ENCODE measurements at regions not wholly inside any gene's neighbourhood (a gene's known extent, or its start where the extent isn't known, plus 50 kb on each side); places are given as distances from the start of the nearest gene placed in this dataset.

DNA sequence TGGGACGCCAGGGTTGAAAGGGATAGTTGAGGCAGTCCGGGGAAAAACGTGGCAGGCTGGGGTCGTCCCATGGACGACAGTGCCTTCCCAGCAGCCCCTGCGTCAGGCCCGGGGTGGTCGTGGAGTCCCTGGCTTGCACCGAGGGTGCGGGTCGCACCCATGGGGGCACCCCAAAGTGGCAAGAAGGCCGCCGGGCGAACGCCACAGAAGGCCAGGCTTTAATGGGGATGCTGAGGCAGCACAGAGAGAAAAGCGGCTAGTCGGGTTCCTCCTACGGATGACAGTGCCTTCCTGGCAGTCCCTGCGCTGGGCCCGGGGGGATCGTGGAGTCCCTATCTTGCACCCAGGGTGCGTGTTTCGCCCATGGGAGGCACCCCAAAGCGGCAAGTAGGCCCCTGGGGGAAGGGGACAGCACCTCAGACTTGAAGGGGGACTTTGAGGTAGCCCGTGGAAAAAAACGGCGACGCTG is 158.6 kb upstream of the ALG10B start:
- Histone ChIP-seq H3K4me2 (no peak overlapping the region), H2AFZ (no peak overlapping the region), H3F3A (ENCODE audit: insufficient read depth, low read depth) (no peaks in the 10 kb centered on the region), H4K20me1 (ENCODE audit: insufficient read depth) (no peaks in the 10 kb centered on the region), H3K4me1 (replicated peaks; ENCODE audit: insufficient read depth) (no peaks in the 10 kb centered on the region), H3K36me3 (ENCODE audit: low read depth) (no peaks in the 10 kb centered on the region), H3K27ac (no peak overlapping the region), H3K9me3 (ENCODE audit: insufficient read depth, low read depth) (no peaks in the 10 kb centered on the region), H3K4me3 (no peak overlapping the region), H3K79me2 (ENCODE audit: low read depth) (no peaks in the 10 kb centered on the region), H3K27me3 (ENCODE audit: insufficient read depth, low read depth) (peaks cover 59% of the 10 kb centered on the region), H3K9me2 (ENCODE audit: insufficient read depth) (no peaks in the 10 kb centered on the region)
- ChIA-PET POLR2A (ENCODE audit: unreplicated experiment) (no interaction called here), CTCF (no interaction called here)
- DNase-seq, result no peak
- no TSS peak for BruUV-seq (replicated peaks)
- intact Hi-C loops (cut with micrococcal nuclease; ENCODE audit: unreplicated experiment), result no loop called here
- TF ChIP-seq, protein P1, sequence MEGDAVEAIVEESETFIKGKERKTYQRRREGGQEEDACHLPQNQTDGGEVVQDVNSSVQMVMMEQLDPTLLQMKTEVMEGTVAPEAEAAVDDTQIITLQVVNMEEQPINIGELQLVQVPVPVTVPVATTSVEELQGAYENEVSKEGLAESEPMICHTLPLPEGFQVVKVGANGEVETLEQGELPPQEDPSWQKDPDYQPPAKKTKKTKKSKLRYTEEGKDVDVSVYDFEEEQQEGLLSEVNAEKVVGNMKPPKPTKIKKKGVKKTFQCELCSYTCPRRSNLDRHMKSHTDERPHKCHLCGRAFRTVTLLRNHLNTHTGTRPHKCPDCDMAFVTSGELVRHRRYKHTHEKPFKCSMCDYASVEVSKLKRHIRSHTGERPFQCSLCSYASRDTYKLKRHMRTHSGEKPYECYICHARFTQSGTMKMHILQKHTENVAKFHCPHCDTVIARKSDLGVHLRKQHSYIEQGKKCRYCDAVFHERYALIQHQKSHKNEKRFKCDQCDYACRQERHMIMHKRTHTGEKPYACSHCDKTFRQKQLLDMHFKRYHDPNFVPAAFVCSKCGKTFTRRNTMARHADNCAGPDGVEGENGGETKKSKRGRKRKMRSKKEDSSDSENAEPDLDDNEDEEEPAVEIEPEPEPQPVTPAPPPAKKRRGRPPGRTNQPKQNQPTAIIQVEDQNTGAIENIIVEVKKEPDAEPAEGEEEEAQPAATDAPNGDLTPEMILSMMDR (conservative IDR thresholded peaks at IDR 0.05), result no peak
- no peak for TF ChIP-seq EZH2 (IDR thresholded peaks at IDR 0.05; ENCODE audit: low read depth)

DNA sequence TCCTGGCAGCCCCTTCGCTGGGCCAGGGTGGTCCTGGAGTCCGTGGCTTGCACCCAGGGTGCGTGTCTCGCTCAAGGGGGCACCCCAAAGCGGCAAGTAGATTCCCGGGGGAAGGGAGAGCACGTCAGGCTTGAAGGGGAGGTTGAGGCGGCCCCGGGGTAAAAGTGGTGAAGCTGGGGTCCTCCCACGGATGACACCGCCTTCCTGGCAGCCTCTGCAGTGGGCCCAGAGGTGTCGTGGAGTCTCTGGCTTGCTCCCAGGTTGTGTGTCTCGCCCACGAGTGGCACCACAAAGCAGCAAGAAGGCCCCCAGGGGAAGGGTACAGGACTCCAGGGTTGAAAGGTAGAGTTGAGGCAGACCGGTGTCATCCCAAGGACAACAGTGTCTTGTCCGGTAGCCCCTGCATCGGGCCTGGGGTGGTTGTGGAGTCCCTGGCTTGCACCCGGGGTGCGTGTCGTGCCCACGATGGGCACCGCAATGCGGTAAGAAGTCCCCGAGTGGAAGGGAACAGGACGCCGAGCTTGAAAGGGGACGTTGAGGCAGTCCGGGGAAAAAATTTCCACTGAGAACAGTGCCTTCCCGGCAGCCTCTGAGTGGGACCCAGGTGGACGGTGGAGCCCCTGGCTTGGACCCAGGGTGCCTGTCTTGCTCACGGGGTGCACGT is 158.0 kb upstream of the ALG10B start:
- intact Hi-C loops (cut with micrococcal nuclease; ENCODE audit: unreplicated experiment), result no loop called here
- no TSS peak for BruUV-seq (replicated peaks)

DNA sequence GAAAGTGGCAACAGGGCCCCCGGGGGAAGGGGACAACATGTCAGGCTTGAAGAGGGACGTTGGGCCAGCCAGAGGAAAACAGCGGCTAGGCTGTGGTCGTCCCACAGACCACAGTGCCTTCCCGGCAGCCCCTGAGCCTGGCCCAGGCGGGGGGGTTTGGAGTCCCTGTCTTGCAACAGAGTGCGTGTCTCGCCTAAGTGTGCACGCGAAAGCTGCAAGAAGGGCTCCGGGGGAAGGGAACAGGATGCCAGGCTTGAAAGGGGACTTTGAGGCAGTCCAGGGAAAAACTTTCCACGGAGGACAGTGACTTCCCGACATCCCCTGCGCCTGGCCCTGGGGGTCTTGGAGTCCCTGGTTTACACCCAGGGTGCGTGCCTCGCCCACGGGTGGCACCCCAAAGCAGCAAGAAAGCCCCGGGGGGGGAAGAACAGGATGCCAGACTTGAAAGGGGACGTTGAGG is 157.5 kb upstream of the ALG10B start:
- POLR2A ChIA-PET (ENCODE audit: unreplicated experiment), result no interaction called here
- no peak for DNase-seq

More for the DNA sequence above, 158.0 kb upstream of the ALG10B start:
- no peak for TF ChIP-seq EZH2 (IDR thresholded peaks at IDR 0.05; ENCODE audit: low read depth)
- TF ChIP-seq, protein P1 (conservative IDR thresholded peaks at IDR 0.05), result no peak
- H3K4me1 ChIP-seq (replicated peaks; ENCODE audit: insufficient read depth), result no peaks in the 10 kb centered on the region
- H3K9me3 ChIP-seq (ENCODE audit: insufficient read depth, low read depth), result no peaks in the 10 kb centered on the region
- H3K9me2 ChIP-seq (ENCODE audit: insufficient read depth), result no peaks in the 10 kb centered on the region
- POLR2A ChIA-PET (ENCODE audit: unreplicated experiment), result no interaction called here
- H3K27me3 ChIP-seq (ENCODE audit: insufficient read depth, low read depth), result peaks cover 58% of the 10 kb centered on the region
- H4K20me1 ChIP-seq (ENCODE audit: insufficient read depth), result no peaks in the 10 kb centered on the region
- no peaks in the 10 kb centered on the region for H3F3A ChIP-seq (ENCODE audit: insufficient read depth, low read depth)
- CTCF ChIA-PET, result no interaction called here
- H2AFZ ChIP-seq, result no peak overlapping the region
- DNase-seq, result no peak
- no peak overlapping the region for H3K27ac ChIP-seq
- H3K4me3 ChIP-seq, result no peak overlapping the region
- no peaks in the 10 kb centered on the region for H3K79me2 ChIP-seq (ENCODE audit: low read depth)
- H3K4me2 ChIP-seq, result no peak overlapping the region
- H3K36me3 ChIP-seq (ENCODE audit: low read depth), result no peaks in the 10 kb centered on the region

More for the DNA sequence above, 157.5 kb upstream of the ALG10B start:
- Histone ChIP-seq H3K79me2 (ENCODE audit: low read depth) (no peaks in the 10 kb centered on the region), H4K20me1 (ENCODE audit: insufficient read depth) (no peaks in the 10 kb centered on the region), H3K9me3 (ENCODE audit: insufficient read depth, low read depth) (no peaks in the 10 kb centered on the region), H3K27ac (no peak overlapping the region), H3K4me2 (no peak overlapping the region), H3K27me3 (ENCODE audit: insufficient read depth, low read depth) (peaks cover 52% of the 10 kb centered on the region), H2AFZ (no peak overlapping the region), H3K4me3 (no peak overlapping the region), H3K4me1 (replicated peaks; ENCODE audit: insufficient read depth) (no peaks in the 10 kb centered on the region), H3K9me2 (ENCODE audit: insufficient read depth) (no peaks in the 10 kb centered on the region), H3F3A (ENCODE audit: insufficient read depth, low read depth) (no peaks in the 10 kb centered on the region), H3K36me3 (ENCODE audit: low read depth) (no peaks in the 10 kb centered on the region)
- CTCF ChIA-PET, result no interaction called here
- intact Hi-C loops (cut with micrococcal nuclease; ENCODE audit: unreplicated experiment), result no loop called here
- TF ChIP-seq, protein P1 (conservative IDR thresholded peaks at IDR 0.05), result no peak
- no peak for TF ChIP-seq EZH2 (IDR thresholded peaks at IDR 0.05; ENCODE audit: low read depth)
- no TSS peak for BruUV-seq (replicated peaks)

Measured in PC-9 (cell line).